NCI-H524 treated with DMSO at 0.1 percent for 48 hours (cell line): ENCODE measurements at regions not wholly inside any gene's neighbourhood (a gene's known extent, or its start where the extent isn't known, plus 50 kb on each side); places are given as distances from the start of the nearest gene placed in this dataset.
"Not testable (repeated sequence)": the region's sequence is repeated elsewhere in the genome, so short reads cannot be mapped to it uniquely, and the experiment has no call there.

Experiments used
- DNase-seq: peaks from one replicate; lab custom pipeline; 2025; lab: John Stamatoyannopoulos, UW

GRCh38 chr4:181127171-181127570, 1116.0 kb upstream of the TENM3 start:
- DNase-seq = no peak

GRCh38 chr4:181130317-181130716, 1112.9 kb upstream of the TENM3 start:
- not testable (repeated sequence) for DNase-seq

GRCh38 chr4:181137351-181137750, 1105.9 kb upstream of the TENM3 start:
- no peak for DNase-seq

GRCh38 chr4:181138116-181138515, 1105.1 kb upstream of the TENM3 start:
- DNase-seq = no peak

- DNase-seq = no peak
Observed at GRCh38 chr4:181140037-181140603, 1103.1 kb upstream of the TENM3 start.

- DNase-seq = no peak
Observed at GRCh38 chr4:181143250-181143854, 1099.8 kb upstream of the TENM3 start.

- DNase-seq = no peak
Observed at GRCh38 chr4:181146051-181146450, 1097.2 kb upstream of the TENM3 start.

GRCh38 chr4:181147416-181147951, 1095.7 kb upstream of the TENM3 start:
- peak; percentile 15 for DNase-seq

GRCh38 chr4:181148470-181148869, 1094.7 kb upstream of the TENM3 start:
- no peak for DNase-seq

- peak; percentile 14 for DNase-seq
Observed at GRCh38 chr4:181150191-181150590, 1093.0 kb upstream of the TENM3 start.

GRCh38 chr4:181151856-181152255, 1091.3 kb upstream of the TENM3 start:
- no peak for DNase-seq

GRCh38 chr4:181157647-181158046, 1085.6 kb upstream of the TENM3 start:
- DNase-seq = no peak

GRCh38 chr4:181158971-181159370, 1084.2 kb upstream of the TENM3 start:
- DNase-seq = no peak

- DNase-seq = no peak
Observed at GRCh38 chr4:181161669-181162068, 1081.5 kb upstream of the TENM3 start.

- DNase-seq = no peak
Observed at GRCh38 chr4:181162266-181162665, 1080.9 kb upstream of the TENM3 start.

GRCh38 chr4:181162676-181163075, 1080.5 kb upstream of the TENM3 start:
- no peak for DNase-seq

- DNase-seq = no peak
Observed at GRCh38 chr4:181166742-181167399, 1076.3 kb upstream of the TENM3 start.

- DNase-seq = no peak
Observed at GRCh38 chr4:181168011-181168805, 1075.0 kb upstream of the TENM3 start.

- DNase-seq = no peak
Observed at GRCh38 chr4:181173046-181173445, 1070.2 kb upstream of the TENM3 start.

GRCh38 chr4:181176306-181176705, 1066.9 kb upstream of the TENM3 start:
- DNase-seq = no peak

- no peak for DNase-seq
Observed at GRCh38 chr4:181181331-181181730, 1061.9 kb upstream of the TENM3 start.

GRCh38 chr4:181189751-181190150, 1053.5 kb upstream of the TENM3 start:
- DNase-seq = no peak
